HG03045 (cell line): ENCODE measurements at regions not wholly inside any gene's neighbourhood (a gene's known extent, or its start where the extent isn't known, plus 50 kb on each side); places are given as distances from the start of the nearest gene placed in this dataset.
"Not testable (repeated sequence)": the region's sequence is repeated elsewhere in the genome, so short reads cannot be mapped to it uniquely, and the experiment has no call there.

ENCODE experiments used
- ATAC-seq: cut with Tn5 transposase; IDR thresholded peaks from one replicate; pipeline ENCODE4 v1.9.1; 2021; ENCODE audit warnings: mild to moderate bottlenecking, moderate library complexity; ENCODE audit not compliant: unreplicated experiment

GRCh38 chr6:9083108-9083507, 647.8 kb upstream of the SLC35B3 start:
- ATAC-seq: no peak

DNA sequence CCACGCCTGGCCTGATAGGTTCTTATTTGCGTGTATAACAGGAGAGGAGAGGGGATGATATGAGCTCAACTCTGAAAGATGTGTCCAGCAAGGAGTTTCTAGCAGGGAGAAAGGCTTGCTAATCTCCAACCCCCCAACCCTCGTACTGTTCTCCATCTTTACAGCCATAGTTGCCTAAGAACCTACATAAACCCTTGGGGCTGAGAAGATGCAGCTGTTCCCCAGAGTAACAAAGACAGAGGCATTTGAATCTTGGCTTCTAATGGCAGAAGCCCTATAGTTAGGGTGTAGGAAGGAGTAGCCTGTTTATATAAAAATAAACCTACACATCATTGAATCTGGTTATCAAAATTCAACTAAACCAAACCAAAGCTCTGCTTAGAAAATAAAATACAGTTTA, 631.4 kb upstream of the SLC35B3 start:
- ATAC-seq: no peak

DNA sequence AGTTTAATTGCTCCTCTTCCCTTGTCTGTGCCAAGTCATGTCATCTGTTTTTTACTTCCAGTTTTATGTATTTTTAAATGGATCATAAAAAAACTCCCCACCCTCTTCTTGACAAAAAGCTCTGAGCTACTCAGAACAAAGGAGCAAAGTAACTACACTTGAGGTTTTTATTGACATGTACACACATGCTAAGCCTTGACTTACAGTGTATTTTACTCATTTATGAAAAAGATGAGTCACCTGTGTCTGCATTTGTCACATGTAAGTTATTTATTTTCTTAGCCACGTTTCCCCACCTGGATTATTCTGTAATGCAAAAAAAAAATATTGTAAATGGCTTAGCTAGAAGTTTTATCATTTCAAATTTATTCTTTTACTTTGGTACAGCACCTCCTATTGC, 628.8 kb upstream of the SLC35B3 start:
- ATAC-seq: no peak

- ATAC-seq: no peak
These were observed 627.3 kb upstream of the SLC35B3 start for GRCh38 chr6:9062596-9062995.

DNA sequence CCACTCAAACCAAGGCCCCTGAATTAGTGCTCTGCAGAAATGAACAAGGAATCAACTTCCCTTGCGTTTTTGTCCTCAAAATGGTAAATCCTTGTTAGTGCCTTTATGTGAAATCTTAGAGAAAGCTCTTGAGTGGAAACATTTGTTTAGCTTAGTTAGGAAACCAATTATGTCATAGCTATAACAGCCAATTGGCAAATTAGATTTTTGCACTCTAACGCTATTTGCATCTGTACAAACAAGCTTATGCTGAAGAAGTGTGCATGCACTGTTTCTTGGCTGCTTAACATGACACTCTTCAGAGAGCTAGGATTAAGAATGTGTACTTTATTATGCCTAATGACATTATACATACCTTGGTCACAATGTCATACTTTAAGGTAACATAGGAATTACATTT, 622.6 kb upstream of the SLC35B3 start:
- no peak for ATAC-seq

GRCh38 chr6:9056556-9056955, 621.2 kb upstream of the SLC35B3 start:
- no peak for ATAC-seq

DNA sequence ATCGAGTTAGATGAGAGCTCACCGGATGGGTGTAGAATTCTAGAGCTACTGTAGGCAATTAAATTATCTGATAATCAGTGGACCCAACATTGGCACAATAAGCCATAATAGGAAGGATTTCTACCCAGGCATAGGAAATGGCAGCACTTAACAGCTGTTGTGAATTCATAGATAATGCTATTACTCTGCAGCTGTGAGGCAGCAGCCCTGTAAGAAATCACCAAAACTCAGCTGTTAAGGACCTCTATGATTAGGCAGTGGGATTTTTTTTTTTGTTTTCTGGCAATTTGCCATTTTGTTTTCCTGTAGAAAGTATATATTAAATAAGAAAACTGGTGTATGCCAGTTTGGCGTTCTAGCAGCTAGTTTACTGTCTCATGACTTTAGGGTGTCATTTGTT, 609.1 kb upstream of the SLC35B3 start:
- no peak for ATAC-seq

DNA sequence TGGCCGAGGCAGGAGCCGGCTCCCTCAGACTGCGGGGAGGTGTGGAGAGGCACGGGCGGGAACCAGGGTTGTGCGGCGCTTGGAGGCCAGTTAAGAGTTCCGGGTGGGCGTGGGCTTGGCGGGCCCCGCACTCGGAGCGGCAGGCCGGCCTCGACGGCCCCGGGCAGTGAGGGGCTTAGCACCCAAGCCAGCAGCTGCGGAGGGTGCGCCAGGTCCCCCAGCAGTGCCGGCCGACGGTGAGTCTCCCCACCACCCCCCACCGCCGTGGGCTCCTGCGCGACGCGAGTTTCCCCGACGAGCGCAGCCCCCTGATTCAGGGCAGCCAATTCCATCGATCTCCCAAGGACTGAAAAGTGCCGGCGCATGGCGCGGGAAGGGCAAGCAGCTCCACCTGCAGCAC, 605.4 kb upstream of the SLC35B3 start:
- no peak for ATAC-seq

GRCh38 chr6:9039258-9039657, 603.9 kb upstream of the SLC35B3 start:
- no peak for ATAC-seq

DNA sequence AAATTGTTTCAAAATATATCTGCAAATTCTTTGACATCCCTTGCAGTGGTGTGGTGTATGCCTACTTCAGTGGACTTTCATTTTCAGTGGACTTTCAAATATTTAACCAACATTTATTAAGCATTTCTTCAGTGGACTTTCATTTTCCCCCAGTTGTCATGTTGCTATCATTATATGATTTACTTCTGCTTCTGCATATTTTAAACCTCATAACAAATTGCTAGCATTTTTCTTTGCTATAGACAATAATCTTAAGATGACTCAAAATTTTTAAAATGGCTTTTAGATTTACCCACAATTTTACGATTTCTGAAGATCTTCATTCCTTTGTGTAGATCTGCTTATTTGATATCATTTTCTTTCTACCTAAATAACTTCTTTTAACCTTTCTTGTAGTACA, 592.7 kb upstream of the SLC35B3 start:
- no peak for ATAC-seq

DNA sequence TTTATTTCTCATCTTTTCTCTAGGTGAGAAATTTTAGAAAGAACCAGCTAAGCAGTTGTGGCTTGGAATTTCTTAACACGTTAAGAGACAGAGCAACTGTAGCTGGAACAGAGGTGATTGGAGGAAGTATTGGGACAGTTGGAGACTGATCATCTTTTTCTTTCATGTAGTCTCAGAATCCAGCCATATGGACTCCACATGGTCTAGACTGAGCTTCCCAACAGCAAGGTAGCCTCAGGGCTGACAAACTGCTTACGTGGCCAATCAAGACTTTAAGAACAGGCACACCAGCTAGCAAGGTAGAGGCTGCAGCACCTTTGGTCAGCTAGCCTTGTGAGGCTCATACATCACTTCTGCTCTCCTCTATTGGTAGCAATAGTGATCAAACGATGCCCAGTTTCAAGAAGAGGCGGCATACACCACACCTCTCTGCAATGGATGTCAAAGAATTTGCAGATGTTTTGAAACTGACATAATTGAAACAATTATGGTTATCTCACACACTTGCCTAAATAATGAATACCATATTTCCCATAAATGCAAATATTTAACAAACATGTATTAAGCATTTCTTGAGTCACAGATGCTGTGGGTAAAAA, 590.5 kb upstream of the SLC35B3 start:
- no peak for ATAC-seq

DNA sequence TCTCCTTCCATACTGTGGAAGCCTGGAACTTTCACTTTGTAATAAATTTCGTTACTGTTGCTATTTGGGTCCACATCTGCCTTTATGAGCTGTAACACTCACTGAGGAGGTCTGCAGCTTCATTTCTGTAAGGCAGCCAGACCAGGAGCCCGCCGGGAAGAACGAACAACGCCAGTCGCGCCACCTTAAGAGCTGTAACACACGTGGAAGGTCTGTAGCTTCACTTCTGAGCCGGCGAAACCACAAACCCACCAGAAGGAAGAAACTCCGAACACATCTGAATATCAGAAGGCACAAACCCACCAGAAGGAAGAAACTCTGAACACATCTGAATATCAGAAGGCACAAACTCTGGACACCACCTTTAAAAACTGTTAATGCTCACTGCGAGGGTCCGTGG, 589.9 kb upstream of the SLC35B3 start:
- no peak for ATAC-seq

DNA sequence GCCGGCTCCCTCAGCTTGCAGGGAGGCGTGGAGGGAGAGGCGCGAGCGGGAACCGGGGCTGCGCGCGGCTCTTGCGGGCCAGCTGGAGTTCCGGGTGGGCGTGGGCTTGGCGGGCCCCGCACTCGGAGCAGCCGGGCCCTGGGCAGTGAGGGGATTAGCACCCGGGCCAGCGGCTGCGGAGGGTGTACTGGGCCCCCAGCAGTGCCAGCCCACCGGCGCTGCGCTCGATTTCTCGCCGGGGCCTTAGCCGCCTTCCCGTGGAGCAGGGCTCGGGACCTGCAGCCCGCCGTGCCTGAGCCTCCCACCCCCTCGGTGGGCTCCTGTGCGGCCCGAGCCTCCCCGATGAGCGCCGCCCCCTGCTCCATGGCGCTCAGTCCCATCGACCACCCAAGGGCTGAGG, 588.9 kb upstream of the SLC35B3 start:
- not testable (repeated sequence) for ATAC-seq

GRCh38 chr6:9020001-9020400, 584.7 kb upstream of the SLC35B3 start:
- no peak for ATAC-seq

GRCh38 chr6:9009931-9010330, 574.6 kb upstream of the SLC35B3 start:
- no peak for ATAC-seq

DNA sequence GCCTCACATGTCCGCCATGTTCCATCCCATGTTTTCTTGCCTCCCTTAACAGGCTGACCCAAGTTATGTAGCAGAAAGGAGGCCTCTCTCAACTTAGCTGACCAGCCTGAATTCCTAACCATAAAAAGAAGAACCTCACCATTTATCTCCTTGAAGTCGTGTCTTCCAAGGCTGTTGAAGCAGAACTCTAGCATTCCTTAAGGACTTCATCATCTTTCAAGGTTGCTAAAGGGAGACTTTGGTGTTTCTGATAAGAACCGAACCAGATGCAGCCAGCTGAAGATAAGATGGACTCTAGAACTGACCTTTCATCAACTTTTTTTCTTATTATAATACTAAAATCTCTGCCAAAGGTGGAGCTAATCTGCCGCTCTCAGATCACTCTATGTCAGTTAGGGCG, 571.7 kb upstream of the SLC35B3 start:
- no peak for ATAC-seq

- no peak for ATAC-seq
These were observed 567.5 kb upstream of the SLC35B3 start for GRCh38 chr6:9002833-9003232.

DNA sequence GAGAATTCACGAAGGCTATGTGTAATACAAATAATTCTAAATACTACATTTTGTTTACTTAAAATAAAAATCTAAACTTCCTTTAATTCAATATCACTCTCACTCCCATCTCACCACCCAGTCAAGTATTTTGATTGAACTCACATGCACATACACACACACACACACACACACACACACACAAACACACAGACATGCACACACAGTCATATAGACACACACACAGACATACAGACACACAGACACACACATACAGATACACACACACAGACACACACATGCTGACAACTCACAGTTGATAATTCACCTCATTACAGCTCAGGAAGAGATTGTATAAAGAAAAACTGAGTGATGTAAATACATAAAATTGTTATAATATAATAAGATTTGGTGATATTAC, 559.8 kb upstream of the SLC35B3 start:
- ATAC-seq: no peak

GRCh38 chr6:8993111-8993510, 557.8 kb upstream of the SLC35B3 start:
- ATAC-seq: no peak

DNA sequence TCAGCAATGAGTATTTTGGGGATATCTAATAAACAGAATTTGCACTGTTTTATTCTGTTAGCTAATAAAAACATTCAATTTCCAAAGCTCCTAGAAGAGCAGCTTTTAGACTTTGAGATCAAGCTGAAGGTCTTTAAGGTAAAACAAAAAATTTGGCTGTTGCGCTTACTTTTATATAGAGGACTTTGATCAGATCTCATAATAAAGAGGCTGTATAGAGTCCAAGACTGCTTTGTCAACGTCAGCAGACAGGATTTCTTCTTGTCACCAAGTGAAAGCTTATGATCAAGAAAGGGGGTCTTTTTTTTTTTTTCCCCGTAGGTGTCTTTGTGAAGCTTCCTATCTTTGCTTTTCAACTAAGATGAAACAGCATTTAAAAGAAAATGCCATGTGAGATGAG, 556.5 kb upstream of the SLC35B3 start:
- no peak for ATAC-seq

GRCh38 chr6:8990075-8990474, 554.7 kb upstream of the SLC35B3 start:
- ATAC-seq: no peak

DNA sequence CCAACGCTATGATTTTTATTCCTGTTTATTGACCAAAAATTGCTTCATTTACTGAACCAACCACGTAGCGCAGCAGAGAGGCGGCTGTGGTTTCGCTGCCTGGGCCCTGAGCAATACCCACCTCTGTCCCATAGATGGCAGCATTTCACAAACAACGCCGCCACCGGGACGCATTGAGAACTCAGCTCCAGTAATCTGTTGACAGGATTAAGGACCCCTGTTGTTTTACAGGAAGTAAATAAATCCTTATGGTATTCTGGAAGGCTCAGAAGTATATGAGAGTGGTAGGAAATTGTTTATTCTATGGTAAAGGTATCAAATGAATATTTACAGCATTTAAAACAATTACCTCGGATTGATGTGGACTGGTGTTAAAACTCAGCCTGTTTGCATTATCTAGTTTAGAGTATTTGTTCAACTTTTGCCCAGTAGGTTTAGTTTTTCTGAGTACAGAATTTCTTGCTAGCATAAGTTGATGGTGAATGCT, 547.9 kb upstream of the SLC35B3 start:
- peak; percentile 94 for ATAC-seq

- ATAC-seq: no peak
These were observed 547.3 kb upstream of the SLC35B3 start for GRCh38 chr6:8982668-8983067.
